Hepatocyte (in vitro differentiated cells): ENCODE measurements at regions not wholly inside any gene's neighbourhood (a gene's known extent, or its start where the extent isn't known, plus 50 kb on each side); places are given as distances from the start of the nearest gene placed in this dataset.
"Not testable (repeated sequence)": the region's sequence is repeated elsewhere in the genome, so short reads cannot be mapped to it uniquely, and the experiment has no call there.

Experiments used
- DNase-seq: peaks from one replicate; pipeline ENCODE4 v3.0.0-alpha.2; 2016; ENCODE audit warnings: low spot score
- H2AFZ ChIP-seq: fragments of 200-600 bp; sonication (generic); 2 replicates; pipeline ENCODE4 v1.6.0; 2016; ENCODE audit warnings: antibody characterized with exemption, mild to moderate bottlenecking
- H3K27ac ChIP-seq: fragments of 200-600 bp; sonication (generic); 2 replicates; pipeline ENCODE4 v1.5.1; 2016; ENCODE audit warnings: mild to moderate bottlenecking
- H3K27me3 ChIP-seq: fragments of 200-600 bp; sonication (generic); 2 replicates; pipeline ENCODE4 v1.6.1; 2016
- H3K36me3 ChIP-seq: fragments of 200-600 bp; sonication (generic); replicated peaks from 2 replicates; pipeline ENCODE4 v1.5.1; 2016; ENCODE audit warnings: low read depth; ENCODE audit not compliant: insufficient read depth
- H3K4me1 ChIP-seq: fragments of 200-600 bp; sonication (generic); 2 replicates; pipeline ENCODE4 v1.5.1; 2016; ENCODE audit warnings: mild to moderate bottlenecking, moderate library complexity; ENCODE audit not compliant: insufficient read depth
- H3K4me2 ChIP-seq: fragments of 200-600 bp; sonication (generic); 2 replicates; pipeline ENCODE4 v1.6.0; 2016
- H3K4me3 ChIP-seq: fragments of 200-600 bp; sonication (generic); 2 replicates; pipeline ENCODE4 v1.5.1; 2016; ENCODE audit warnings: mild to moderate bottlenecking
- H3K79me2 ChIP-seq: fragments of 200-600 bp; sonication (generic); 2 replicates; pipeline ENCODE4 v1.6.0; 2017; ENCODE audit warnings: mild to moderate bottlenecking
- H3K9me2 ChIP-seq: fragments of 200-600 bp; sonication (generic); replicated peaks from 2 replicates; pipeline ENCODE4 v1.6.0; 2017; ENCODE audit warnings: mild to moderate bottlenecking; ENCODE audit not compliant: insufficient read depth
- H3K9me3 ChIP-seq: fragments of 200-600 bp; sonication (generic); 2 replicates; pipeline ENCODE4 v1.5.1; 2016; ENCODE audit warnings: low read depth, mild to moderate bottlenecking
- H4K20me1 ChIP-seq: fragments of 200-600 bp; sonication (generic); 2 replicates; pipeline ENCODE4 v1.6.0; 2016; ENCODE audit warnings: mild to moderate bottlenecking; ENCODE audit not compliant: insufficient read depth, poor library complexity, severe bottlenecking
- CTCF ChIP-seq: fragments of 200-600 bp; sonication (generic); IDR thresholded peaks from 2 replicates; pipeline ENCODE4 v1.5.1; 2016; ENCODE audit warnings: antibody characterized with exemption, mild to moderate bottlenecking; ENCODE audit not compliant: poor library complexity
- EZH2 ChIP-seq: fragments of 200-600 bp; sonication (generic); IDR thresholded peaks from 2 replicates; pipeline ENCODE4 v1.6.1; 2016; ENCODE audit warnings: antibody characterized with exemption, mild to moderate bottlenecking, borderline replicate concordance
- EZH2phosphoT487 ChIP-seq: fragments of 200-600 bp; sonication (generic); IDR thresholded peaks from one replicate; pipeline ENCODE4 v1.6.1; 2018; ENCODE audit warnings: antibody characterized with exemption, mild to moderate bottlenecking, low read depth, moderate library complexity; ENCODE audit not compliant: unreplicated experiment, severe bottlenecking
- WGBS: methylation state at CpG from one replicate; pipeline ENCODE4 v1.1.6; 2016; ENCODE audit warnings: low lambda C conversion rate; ENCODE audit errors: missing lambda C conversion rate; 5-methylcytosine and 5-hydroxymethylcytosine counted together

- no peaks in the 10 kb centered on the region for H3K27me3 ChIP-seq
- H3K4me2 ChIP-seq = no peak overlapping the region
- H3K27ac ChIP-seq = no peak overlapping the region
- H3K9me2 ChIP-seq = no peaks in the 10 kb centered on the region
- TF ChIP-seq EZH2phosphoT487 (no peak), EZH2 (no peak), CTCF (no peak)
- no peaks in the 10 kb centered on the region for H3K79me2 ChIP-seq
- no peaks in the 10 kb centered on the region for H3K36me3 ChIP-seq
- H3K4me1 ChIP-seq = no peaks in the 10 kb centered on the region
- no peak overlapping the region for H2AFZ ChIP-seq
- H3K4me3 ChIP-seq = no peak overlapping the region
- H4K20me1 ChIP-seq = no peaks in the 10 kb centered on the region
- no peaks in the 10 kb centered on the region for H3K9me3 ChIP-seq
- no peak for DNase-seq
These were observed 89.4 kb upstream of the BMAL1 start for GRCh38 chr11:13188179-13188578.

DNA sequence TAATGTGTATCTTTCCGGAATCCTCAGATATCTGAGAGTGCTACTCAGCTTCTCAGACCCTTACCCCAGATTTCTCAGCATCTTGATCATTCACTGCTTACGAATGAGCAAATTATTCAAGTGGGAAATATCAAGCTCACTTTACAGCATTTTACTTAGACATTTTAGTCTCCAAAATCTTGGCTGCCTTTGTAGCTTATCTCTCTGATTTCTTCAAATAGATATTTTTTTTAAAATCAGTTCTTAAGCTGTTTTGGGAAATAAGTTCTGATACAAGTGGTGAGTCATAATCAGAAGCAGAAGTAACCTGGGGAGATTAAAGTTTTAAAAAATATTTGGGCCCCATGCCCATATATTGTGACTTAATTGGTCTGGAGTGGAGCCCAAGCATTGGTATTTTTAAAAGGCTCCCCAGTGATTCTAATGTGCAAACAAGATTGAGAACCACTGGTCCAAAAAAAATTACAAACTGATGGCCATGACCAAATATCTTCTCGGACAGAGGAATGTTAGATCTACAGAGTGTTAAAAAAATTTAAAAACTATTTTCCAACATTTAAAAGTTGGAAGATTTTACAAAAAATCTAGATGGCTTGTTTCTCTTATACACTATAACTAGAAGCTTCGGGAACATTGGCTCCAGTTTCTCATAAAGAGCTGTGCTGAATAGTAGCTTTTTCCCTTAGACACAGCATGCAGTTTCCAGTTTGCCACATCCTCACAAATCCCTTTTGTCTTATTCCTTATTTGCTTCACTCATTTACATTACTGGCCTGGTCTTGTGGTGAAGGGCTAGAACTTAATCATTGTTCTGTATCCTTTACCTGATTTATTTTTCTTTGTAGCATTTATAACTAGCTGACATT is 87.8 kb upstream of the BMAL1 start:
- TF ChIP-seq EZH2 = no peak
- TF ChIP-seq EZH2phosphoT487 = no peak
- no peak for TF ChIP-seq CTCF
- Histone ChIP-seq H3K4me1 (no peaks in the 10 kb centered on the region), H3K9me2 (no peaks in the 10 kb centered on the region), H3K9me3 (no peaks in the 10 kb centered on the region), H3K4me2 (no peak overlapping the region), H3K4me3 (no peak overlapping the region), H3K36me3 (no peaks in the 10 kb centered on the region), H4K20me1 (no peaks in the 10 kb centered on the region), H2AFZ (no peak overlapping the region), H3K79me2 (no peaks in the 10 kb centered on the region), H3K27ac (no peak overlapping the region), H3K27me3 (no peaks in the 10 kb centered on the region)
- 84% methylated on average over 4 of the region's 4 CpGs for WGBS
- no peak for DNase-seq

DNA sequence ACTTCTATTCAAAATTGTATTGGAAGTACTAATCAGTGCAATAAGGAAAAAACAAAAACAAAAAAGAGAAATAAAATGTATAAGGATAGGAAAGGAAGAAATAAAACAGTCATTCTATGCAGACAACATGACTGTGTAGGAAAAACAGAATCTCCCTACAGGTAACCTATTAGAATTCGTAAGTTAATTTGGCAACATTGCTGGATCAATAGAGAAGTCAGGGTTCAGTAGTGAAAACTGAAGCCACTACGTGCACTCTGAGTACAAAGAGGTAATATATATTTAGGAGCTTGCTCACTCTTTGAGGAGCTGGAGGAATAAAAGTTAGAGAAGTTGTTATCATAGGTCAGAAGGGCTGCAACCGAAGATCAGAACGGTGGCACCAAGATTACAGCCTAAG is 84.0 kb upstream of the BMAL1 start:
- H3K9me3 ChIP-seq = no peaks in the 10 kb centered on the region
- no peaks in the 10 kb centered on the region for H3K27me3 ChIP-seq
- no peaks in the 10 kb centered on the region for H3K9me2 ChIP-seq
- TF ChIP-seq CTCF (no peak), EZH2phosphoT487 (no peak), EZH2 (no peak)
- WGBS = 60% methylated on average over 4 of the region's 4 CpGs
- H3K4me2 ChIP-seq = no peak overlapping the region
- H2AFZ ChIP-seq = no peak overlapping the region
- no peaks in the 10 kb centered on the region for H3K36me3 ChIP-seq
- H3K4me1 ChIP-seq = no peaks in the 10 kb centered on the region
- H4K20me1 ChIP-seq = no peaks in the 10 kb centered on the region
- DNase-seq = no peak
- H3K4me3 ChIP-seq = no peak overlapping the region
- no peaks in the 10 kb centered on the region for H3K79me2 ChIP-seq
- H3K27ac ChIP-seq = no peak overlapping the region

GRCh38 chr11:13197374-13197773 is 80.2 kb upstream of the BMAL1 start:
- DNase-seq, H3K27me3 ChIP-seq, H3K4me2 ChIP-seq, H3K4me1 ChIP-seq, H3K36me3 ChIP-seq, H3K79me2 ChIP-seq, H2AFZ ChIP-seq, H4K20me1 ChIP-seq, H3K9me2 ChIP-seq, H3K9me3 ChIP-seq, H3K4me3 ChIP-seq, H3K27ac ChIP-seq: not testable (repeated sequence)
- WGBS = 0% methylated on average over 1 of the region's 1 CpG
